Kidney glomerular epithelial cell (primary cell): ENCODE measurements at regions not wholly inside any gene's neighbourhood (a gene's known extent, or its start where the extent isn't known, plus 50 kb on each side); places are given as distances from the start of the nearest gene placed in this dataset.
A peak's percentile ranks its signal among the peaks of the same experiment; 100 is the strongest.

Source experiments
- DNase-seq: peaks from one replicate; lab custom pipeline; 2025; lab: John Stamatoyannopoulos, UW

DNA sequence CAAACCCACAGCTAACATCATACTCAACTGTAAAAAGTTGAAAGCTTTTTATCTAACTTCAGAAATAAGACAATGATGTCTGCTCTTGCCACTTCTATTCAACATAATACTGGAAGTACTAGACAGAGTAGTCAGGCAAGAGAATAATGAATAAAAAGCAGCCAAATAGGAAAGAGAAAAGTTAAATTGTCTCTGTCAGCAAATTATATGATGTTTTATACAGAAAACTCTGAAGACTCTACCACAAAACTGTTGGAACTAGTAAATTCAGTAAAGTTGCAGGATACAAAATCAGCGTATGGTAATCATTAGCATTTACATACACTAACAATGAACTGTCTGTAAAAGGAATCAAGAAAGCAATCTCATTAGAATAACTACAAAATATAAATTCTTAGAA is 752.9 kb upstream of the CT83 start:
- no peak for DNase-seq

DNA sequence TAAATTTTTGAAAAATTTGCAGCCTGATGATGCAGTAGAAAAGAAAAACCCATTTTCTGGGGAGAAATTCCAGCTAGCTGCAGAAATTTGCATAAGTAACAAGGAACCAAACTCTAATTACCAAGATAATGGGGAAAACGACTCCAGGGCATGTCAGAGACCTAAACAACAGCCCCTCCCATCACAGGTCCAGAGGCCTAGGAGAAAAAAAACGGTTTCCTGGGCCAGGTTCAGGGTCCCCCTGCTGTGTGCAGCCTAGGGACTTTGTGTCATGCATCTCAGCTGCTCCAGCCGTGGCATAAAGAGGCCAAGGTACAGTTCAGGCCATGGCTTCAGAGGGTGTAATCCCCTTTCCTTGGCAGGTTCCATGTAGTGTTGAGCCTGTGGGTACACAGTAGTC is 733.7 kb upstream of the CT83 start:
- DNase-seq, result no peak

DNA sequence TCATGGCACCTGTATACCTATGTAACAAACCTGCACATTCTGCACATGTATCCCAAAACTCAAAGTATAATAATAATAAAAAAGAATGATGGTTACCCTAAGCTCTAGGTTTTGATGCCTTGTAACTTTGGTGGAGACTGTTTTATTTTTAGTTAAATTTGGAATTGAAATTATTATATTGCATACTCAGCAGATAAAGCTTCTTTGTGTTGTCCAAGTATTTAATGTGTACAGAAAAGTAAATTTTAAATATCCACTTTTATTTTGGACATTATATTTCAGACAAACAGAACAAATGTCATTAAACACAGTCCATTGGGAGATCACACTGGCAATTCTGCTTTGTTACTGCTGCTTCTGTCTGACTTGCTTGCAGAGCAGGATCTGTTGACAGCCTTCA is 684.5 kb upstream of the CT83 start:
- DNase-seq, result no peak

DNA sequence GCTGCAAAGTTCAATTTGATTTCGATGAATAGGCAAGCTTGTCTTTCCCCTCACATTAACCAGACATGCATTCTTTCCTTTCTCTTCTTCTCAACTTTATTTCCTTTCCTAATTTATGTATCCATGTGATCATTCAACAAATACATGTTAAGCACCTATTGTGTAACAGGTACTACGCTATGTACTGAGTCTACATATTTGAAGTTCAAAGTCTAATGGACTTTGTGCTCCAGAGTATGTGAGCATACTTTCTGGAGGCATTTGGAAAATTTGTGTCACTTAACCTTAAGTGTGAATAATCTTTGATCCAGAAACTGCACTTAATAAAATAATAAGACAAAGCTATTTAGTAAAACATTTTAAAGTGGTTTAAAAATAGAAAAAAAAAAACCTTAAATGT is 675.3 kb upstream of the CT83 start:
- DNase-seq, result no peak

DNA sequence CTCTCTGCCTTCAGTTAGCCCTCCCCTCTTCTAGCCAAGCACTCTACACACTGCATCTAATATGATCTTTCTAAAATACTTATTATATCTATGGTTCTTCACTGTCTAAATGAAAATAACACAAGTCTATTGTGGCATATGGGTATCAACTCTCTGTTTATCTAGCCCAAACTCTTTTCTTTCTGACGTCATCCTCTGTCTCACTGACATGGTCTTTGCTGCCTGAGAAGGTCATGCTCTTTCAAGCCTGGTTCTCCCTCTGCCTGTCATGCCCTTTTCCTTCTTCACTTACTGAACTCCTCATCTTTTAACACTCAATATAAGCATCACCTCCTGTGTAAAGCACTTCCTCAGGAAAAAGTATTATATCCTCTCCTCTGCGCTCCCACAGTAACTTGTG is 672.2 kb upstream of the CT83 start:
- DNase-seq, result no peak

DNA sequence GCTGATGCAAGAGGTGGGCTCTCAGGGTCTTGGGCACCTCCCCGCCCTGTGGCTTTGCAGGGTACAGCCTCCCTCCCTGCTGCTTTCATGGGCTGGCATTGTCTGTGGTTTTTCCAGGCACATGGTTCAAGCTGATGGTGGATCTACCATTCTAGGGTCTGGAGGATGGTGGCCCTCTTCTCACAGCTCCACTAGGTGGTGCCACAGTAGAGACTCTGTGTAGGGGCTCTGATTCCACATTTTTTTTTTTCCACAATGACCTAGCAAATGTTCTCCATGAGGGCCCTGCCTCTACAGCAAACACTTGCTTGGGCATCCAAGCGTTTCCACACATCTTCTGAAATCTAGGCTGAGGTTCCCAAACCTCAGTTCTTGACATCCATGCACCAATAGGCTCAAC is 657.9 kb upstream of the CT83 start:
- no peak for DNase-seq

DNA sequence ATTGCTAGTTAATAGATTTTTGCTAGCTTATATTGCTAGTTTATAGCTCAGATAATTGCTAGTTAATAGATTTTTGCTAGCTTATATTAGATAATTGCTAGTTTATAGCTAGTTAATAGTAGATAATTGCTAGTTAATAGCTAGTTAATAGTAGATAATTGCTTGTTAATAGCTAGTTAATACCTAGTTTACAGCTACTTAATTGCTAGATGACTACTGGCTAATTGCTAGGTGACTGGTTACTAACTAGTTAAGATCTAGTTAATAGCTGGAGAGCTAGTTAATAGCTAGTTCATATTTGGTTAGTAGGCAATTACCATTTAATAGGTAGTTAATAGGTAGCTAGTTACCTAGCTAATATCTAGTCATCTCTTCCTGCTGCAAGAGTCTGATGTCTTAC is 633.8 kb upstream of the CT83 start:
- no peak for DNase-seq

DNA sequence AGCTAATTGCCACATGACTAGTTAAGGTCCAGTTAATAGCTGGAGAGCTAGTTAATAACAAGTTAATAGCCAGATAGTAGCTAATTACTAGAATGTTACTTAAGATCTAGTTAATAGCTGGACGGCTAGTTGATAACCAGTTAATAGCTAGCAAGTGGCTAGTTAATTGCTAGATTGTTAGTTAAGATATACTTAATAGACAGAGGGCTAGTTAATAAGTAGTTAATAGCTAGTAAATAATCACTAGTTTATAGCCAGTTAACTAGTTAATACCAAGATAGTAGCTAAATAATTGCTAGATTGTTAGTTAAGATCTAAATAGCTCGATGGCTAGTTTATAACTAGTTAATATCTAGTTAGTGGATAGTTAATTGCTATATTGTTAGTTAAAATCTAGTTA is 632.6 kb upstream of the CT83 start:
- no peak for DNase-seq

DNA sequence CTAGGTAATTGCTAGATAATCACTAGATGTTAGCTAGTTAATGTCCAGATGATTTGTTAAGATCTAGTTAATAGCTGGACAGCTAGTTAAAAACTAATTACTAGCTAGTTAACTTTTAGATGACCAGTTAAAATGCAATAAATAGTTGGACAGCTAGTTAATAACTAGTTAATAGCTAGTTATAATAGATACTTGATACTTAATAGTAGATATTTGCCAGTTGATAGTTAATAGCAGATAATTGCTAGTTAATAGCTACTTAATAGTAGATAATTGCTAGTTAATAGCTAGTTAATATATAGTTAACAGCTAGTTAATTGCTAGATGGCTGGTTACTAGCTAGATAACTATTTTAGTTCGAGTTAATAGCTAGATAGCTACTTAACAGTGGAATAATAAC is 631.4 kb upstream of the CT83 start:
- no peak for DNase-seq

DNA sequence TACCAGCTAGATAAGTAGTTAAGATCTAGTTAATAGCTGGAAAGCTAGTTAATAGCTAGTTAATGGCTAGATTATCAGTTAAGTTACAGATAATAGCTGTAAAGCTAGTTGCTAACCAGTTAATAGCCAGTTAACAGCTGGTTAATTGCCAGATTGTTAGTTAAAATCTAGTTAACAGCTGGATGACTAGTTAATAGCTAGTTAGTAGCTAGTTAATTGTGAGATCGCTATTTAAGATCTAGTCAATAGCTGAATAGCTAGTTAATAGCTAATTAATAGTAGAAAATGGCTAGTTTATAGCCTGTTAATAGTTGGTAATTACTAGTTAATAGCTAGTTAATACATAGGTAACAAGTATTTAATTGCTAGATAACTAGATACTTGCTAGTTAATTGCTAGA is 630.5 kb upstream of the CT83 start:
- no peak for DNase-seq

DNA sequence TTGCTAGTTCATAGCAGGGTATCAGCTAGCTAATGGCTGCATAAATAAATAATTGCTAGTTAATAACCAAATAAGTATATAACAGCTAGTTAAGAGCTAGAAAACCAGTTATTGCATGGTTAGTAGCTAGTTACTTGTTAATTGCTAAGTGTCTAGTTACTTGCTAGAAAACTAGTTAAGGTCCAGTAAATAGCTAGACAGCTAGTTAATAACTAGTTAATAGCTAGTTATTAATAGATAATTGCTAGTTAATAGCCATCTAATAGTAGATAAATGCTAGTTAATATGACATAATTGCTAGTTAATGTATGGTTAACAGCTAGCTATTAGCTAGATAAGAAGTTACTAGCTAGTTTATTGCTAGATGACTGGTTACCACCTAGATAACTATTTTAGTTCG is 629.9 kb upstream of the CT83 start:
- DNase-seq, result no peak

DNA sequence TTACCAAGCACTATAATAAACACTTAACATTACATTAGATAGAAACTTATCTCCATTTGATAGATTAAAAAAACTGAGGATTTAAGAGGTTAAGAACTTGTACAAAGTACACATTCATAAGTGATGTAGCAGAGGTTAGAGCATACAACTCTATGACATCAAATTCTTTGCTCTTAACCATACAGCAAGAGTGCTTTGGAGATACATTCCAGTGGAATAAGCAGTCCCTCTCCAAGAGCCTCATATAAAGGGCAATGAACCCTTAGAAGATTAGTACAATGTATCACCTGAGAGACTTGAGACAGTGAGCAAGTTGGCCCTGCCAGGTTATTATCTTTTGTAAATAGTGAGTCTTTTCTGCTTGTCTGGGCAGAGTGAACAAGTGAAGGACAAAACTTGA is 600.4 kb upstream of the CT83 start:
- DNase-seq, result no peak

DNA sequence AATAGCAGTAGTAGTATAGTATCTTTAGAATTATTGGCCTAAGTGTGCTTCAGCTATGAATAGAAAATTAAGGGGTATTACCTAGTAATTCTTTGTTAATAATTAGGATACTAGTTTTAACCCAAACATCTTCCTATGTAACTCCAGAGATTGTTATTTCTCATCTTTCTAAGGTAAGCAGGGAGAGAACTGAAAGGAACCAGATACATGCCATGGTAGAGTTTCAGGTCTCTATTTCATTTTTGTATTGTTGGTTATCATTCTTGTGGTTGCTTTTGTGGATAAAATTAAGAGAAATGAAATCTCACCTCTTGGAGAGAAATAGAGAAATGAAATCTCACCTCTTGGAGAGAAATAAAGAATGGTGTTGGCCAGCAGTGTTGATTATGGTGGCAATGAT is 597.1 kb upstream of the CT83 start:
- no peak for DNase-seq

DNA sequence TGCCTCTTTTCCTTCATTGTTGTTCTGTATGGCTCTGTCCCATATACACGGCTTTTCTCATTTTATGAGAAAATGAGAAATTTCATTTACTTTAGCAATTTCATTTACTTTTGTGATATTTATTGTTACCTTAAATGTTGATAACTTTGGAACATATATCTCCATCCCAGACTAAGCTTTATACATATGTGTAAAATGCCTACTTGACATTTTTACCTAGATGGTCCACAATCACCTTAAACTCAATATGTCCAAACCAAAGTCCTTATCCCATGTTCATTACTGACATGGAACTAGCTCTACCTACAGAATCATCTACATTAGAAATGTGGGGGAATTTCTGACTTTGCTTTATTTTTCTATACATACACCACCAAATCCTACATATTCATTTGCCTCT is 590.5 kb upstream of the CT83 start:
- DNase-seq, result no peak

DNA sequence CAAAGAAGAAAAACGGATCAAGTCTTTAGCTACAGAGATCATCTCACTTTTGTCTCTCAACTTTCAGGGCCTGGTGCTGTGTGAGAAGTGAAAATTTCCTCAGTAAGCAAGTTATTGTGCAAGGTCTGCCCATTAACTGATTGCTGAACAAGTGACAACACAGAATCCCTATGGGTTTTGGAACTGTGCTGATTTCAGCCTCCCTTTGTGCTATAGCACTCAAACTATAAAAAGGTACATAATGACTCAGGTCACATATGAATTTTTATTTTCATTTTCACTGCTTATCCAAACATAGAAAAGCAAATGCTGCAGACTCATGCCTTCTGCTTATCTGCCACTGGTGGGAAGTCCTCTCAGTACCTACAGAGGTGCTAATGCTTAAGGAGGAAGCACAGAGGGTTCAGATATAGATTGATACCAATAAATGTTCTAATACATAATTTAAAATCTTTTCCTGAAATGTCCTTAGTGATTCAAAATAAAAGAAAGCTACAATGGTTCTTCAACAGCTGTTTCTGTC is 576.2 kb upstream of the CT83 start:
- DNase-seq, result no peak

DNA sequence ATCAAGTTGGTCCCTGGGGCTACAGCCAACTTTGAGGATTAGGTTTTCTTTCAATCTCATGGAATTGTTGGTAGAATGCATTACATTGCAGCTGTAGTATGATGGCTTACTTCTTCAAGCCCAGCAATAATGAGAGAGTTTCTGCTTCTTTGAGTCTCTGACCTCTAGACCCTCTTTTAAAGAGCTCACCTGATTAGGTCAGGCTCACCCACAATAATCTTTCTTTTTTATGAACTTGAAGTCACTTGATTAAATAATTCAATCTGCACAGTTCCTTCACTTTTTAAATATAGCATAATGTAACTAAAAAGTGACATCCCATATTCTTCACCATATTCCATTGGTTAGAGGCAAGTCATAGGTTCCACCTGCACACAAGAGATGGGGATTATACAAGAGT is 547.5 kb upstream of the CT83 start:
- no peak for DNase-seq

DNA sequence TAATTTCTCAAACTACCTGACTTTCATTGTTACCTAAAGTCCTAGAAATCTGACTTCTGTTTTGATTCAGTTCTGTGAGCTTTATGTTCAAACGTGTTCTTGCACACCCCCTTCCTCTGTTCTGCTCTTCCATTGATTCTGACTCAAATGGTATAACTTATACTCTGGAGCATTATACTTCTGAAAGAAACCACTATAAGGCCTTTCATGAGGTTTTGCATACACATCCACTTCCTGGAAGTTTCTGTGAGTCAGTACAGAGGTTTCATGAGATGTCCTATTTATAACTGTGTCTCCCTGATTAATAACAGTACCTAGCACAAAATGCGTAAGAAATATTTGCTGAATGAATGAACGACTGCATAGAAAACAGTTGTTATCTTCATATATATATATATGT is 540.2 kb upstream of the CT83 start:
- no peak for DNase-seq

DNA sequence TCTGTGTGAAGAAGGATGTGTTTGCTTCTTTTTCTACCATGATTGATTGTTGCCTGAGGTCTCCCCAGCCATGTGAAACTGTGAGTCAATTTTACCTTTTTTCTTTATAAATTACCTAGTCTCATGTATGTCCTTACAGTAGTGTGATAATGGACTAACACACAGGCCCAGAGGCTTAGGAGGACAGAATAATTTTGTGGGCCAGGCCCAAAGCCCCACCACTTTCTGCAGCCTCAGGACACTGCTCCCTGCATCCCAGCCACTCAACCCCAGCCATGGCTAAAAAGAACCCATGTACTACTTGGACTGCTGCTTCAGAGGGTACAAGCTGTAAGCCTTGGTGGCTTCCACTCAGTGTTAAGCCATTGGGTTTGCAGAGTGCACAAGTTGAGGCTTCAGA is 512.7 kb upstream of the CT83 start:
- no peak for DNase-seq

DNA sequence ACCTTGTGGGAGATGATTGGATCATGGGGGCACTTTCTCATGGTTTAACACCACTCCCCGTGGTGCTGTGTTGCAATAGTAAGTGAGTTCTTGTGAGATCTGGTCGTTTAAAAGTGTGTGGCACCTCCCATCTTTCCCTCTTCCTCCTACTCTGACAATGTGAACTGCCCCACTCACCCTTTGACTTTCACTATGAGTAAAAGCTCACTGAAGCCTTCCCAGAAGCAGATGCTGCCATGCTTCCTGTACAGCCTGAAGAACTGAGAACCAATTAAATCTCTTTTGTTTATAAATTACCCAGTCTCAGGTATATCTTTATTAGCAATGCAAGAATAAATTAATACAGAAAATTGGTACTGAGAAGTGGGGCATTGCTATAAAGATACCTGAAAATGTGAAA is 509.6 kb upstream of the CT83 start:
- DNase-seq, result no peak

DNA sequence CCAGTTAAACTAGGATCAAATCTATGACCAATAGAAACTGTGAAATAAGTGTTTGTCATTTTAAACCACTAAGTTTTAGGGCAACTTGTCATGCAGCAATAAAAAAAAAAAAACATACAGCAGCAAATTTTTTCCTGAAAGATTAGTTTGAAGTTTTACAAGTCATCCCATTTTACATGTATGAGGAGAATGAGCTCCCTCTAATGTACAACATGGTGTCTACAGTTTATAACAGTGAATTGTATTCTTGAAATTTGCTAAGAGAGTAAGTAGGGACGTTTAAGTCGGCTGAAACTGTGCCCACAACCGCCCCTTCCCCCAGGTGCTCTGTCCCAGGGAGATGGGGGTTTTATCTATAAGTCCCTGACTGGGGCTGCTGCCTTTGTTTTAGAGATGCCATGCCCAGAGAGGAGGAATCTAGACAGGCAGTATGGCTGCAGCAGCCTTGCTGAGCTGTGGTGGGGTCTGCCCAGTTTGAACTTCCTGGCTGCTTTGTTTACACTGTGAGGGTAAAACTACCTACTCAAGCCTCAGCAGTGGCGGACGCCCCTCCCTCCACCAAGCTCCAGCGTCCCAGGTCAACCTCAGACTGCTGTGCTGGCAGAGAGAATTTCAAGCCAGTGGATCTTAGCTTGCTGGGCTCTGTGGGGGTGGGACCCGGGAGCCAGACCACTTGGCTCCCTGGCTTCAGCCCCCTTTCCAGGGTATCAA is 499.3 kb upstream of the CT83 start:
- no peak for DNase-seq

DNA sequence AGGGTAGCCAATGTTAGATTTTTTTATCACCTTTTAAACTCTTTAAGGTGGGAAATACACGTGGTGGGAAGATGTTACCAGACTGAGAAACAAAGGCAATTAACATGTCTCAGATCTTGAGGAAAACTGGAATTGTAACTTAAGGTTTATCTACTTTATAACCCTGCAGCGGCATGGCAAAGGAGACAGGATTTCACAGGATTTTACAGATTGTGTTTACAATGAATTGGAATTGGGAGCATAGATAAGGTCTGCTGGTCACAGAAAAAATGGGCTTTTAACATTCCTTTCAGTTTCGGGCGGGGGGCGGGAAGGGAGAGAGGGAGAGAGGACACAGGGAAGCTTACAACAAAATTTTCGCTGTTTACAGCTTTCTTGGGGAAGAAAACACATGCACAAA is 467.5 kb upstream of the CT83 start:
- no peak for DNase-seq

DNA sequence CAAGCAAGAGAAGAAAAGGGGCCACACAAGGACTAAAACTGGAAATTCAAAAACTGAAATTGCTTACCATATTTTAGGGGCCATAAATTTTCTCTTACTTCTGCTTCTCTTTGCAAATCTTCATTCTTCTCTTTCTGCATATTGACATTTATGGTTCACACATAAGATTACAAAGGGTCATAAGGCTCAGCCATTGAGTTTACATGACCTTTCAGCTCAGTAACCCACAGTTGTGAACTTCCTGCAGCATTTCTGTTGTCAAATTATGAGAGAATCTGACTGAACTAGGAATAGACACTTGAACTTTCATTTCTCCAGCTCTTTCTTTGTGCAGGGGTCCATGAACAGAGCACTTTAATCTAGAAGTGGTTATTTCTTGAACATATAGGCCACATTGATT is 434.8 kb upstream of the CT83 start:
- DNase-seq, result no peak

DNA sequence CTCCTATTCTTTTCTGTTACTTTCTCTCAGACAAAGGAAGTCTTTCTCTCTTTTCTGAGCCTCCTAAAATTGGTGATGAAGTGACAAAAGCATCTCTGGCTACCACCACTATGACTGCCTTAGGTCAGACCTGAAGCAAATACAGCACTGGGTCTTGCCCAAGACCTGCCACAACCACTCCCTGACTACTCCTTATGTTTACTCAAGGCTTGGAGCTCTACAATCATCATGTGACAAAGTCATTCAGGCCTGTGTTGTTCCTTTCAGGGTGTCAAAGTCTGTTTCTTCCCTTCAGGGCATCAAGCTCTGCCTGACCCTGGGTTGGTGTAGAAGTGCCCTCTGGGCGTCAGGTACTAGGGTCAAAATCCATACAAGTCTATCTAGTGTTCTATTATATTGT is 419.2 kb upstream of the CT83 start:
- no peak for DNase-seq

DNA sequence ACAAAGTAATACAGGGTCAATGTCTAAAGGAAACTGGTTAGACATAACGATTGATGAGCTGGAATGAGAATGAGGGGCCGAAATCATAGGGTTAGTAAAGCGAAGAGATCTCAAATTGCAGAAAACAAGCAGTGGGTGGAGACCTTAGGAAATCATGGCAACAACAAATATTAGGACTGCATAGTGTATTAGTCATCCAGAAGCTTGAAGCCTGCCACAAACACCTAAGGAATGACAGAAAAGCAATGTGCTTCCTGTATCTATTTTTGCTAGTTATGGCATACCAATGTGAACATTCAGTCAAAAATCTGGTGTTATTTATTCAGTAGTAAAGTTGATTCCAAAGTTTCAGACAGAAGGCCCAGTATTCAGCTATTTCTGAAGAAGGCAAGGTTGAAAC is 410.9 kb upstream of the CT83 start:
- DNase-seq, result peak; percentile 23

DNA sequence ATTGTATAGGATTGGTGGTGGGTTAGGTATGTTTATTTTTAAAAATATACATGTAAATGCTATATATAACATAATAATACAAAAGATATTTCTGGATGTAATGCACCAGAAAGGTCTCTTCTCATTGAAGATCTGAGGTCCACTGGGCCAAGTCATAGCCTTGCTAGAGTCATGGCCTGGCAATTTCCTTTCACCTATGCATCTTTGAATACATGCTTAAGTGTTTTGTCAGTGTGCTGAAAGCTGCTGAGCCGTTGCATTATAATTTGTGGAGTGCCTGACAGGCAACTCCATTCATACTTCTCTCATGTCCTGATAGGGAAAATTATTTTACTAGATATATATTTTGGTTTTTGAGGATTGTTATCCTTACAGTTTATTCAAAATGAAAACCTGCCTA is 410.2 kb upstream of the CT83 start:
- no peak for DNase-seq
